Skin epidermis (tissue), 12 donors: ENCODE measurements at regions not wholly inside any gene's neighbourhood (a gene's known extent, or its start where the extent isn't known, plus 50 kb on each side); places are given as distances from the start of the nearest gene placed in this dataset.

Experiments
- H3K27ac ChIP-seq, 21 experiments: fragments of 200-600 bp; sonication (generic) in 11 of 21; one replicate each; pipeline ENCODE4 v1.5.0; 2020; ENCODE audit warnings: mild to moderate bottlenecking in 3 of 21, inconsistent platforms in 2 of 21, moderate library complexity in 2 of 21
- H3K4me3 ChIP-seq, 7 experiments: fragments of 200-600 bp; sonication (generic) in 2 of 7; one replicate each; pipeline ENCODE4 v1.5.0; 2020; ENCODE audit warnings: inconsistent platforms in 2 of 7, mild to moderate bottlenecking in 2 of 7, moderate library complexity in 1 of 7

- no peak overlapping the region for H3K27ac ChIP-seq
- no peak overlapping the region for H3K4me3 ChIP-seq
Observed at GRCh38 chr16:73231944-73232554, 184.1 kb upstream of the ZFHX3 start.

- Histone ChIP-seq H3K27ac (no peak overlapping the region), H3K4me3 (no peak overlapping the region)
Observed at GRCh38 chr16:73231379-73231778, 183.5 kb upstream of the ZFHX3 start.

GRCh38 chr16:73230651-73231050, 182.7 kb upstream of the ZFHX3 start:
- Histone ChIP-seq H3K27ac (no peak overlapping the region), H3K4me3 (no peak overlapping the region)

GRCh38 chr16:73228649-73229048, 180.7 kb upstream of the ZFHX3 start:
- Histone ChIP-seq H3K27ac (no peak overlapping the region), H3K4me3 (no peak overlapping the region)

GRCh38 chr16:73226675-73227074, 178.7 kb upstream of the ZFHX3 start:
- no peak overlapping the region for H3K4me3 ChIP-seq
- H3K27ac ChIP-seq: no peak overlapping the region

GRCh38 chr16:73225983-73226382, 178.1 kb upstream of the ZFHX3 start:
- H3K4me3 ChIP-seq: no peak overlapping the region
- no peak overlapping the region for H3K27ac ChIP-seq

GRCh38 chr16:73220836-73221235, 172.9 kb upstream of the ZFHX3 start:
- Histone ChIP-seq H3K4me3 (no peak overlapping the region), H3K27ac (no peak overlapping the region)

- Histone ChIP-seq H3K27ac (no peak overlapping the region), H3K4me3 (no peak overlapping the region)
Observed at GRCh38 chr16:73219176-73219575, 171.2 kb upstream of the ZFHX3 start.

- no peak overlapping the region for H3K27ac ChIP-seq
- H3K4me3 ChIP-seq: no peak overlapping the region
Observed at GRCh38 chr16:73217654-73218053, 169.7 kb upstream of the ZFHX3 start.

GRCh38 chr16:73216932-73217331, 169.0 kb upstream of the ZFHX3 start:
- H3K4me3 ChIP-seq: no peak overlapping the region
- no peak overlapping the region for H3K27ac ChIP-seq

- Histone ChIP-seq H3K4me3 (no peak overlapping the region), H3K27ac (peak overlapping the region in 4 of 21 experiments; percentile 16 to 57 (median 26))
Observed at GRCh38 chr16:73215678-73216377, 167.9 kb upstream of the ZFHX3 start.

- H3K27ac ChIP-seq: peak overlapping the region in 5 of 21 experiments; percentile 16 to 65 (median 57)
- no peak overlapping the region for H3K4me3 ChIP-seq
Observed at GRCh38 chr16:73214825-73215677, 167.1 kb upstream of the ZFHX3 start.

- H3K27ac ChIP-seq: peak overlapping the region in 5 of 21 experiments; percentile 40 to 65 (median 51)
- H3K4me3 ChIP-seq: no peak overlapping the region
Observed at GRCh38 chr16:73213732-73214455, 166.0 kb upstream of the ZFHX3 start.

GRCh38 chr16:73212431-73212830, 164.5 kb upstream of the ZFHX3 start:
- H3K27ac ChIP-seq: no peak overlapping the region

GRCh38 chr16:73210686-73211085, 162.8 kb upstream of the ZFHX3 start:
- Histone ChIP-seq H3K27ac (no peak overlapping the region), H3K4me3 (no peak overlapping the region)

More at GRCh38 chr16:73212431-73212830, 164.5 kb upstream of the ZFHX3 start:
- H3K4me3 ChIP-seq: no peak overlapping the region

- no peak overlapping the region for H3K27ac ChIP-seq
- H3K4me3 ChIP-seq: no peak overlapping the region
Observed at GRCh38 chr16:73210084-73210483, 162.2 kb upstream of the ZFHX3 start.

GRCh38 chr16:73209190-73209589, 161.3 kb upstream of the ZFHX3 start:
- H3K27ac ChIP-seq: no peak overlapping the region
- H3K4me3 ChIP-seq: no peak overlapping the region

GRCh38 chr16:73206151-73206707, 158.3 kb upstream of the ZFHX3 start:
- Histone ChIP-seq H3K4me3 (no peak overlapping the region), H3K27ac (no peak overlapping the region)

GRCh38 chr16:73205153-73205886, 157.4 kb upstream of the ZFHX3 start:
- Histone ChIP-seq H3K4me3 (no peak overlapping the region), H3K27ac (no peak overlapping the region)
